Ovary (tissue), 7 donors: ENCODE measurements at regions not wholly inside any gene's neighbourhood (a gene's known extent, or its start where the extent isn't known, plus 50 kb on each side); places are given as distances from the start of the nearest gene placed in this dataset.

Experiments used
- DNase-seq, 5 donors: peaks; one replicate each; pipeline ENCODE4 v3.0.0-alpha.2; 2019 to 2020
- H3K27ac ChIP-seq, 2 donors: fragments of 200-600 bp; one replicate each; pipeline versions ENCODE4 v1.5.1 to v1.8.0; 2019 to 2022
- H3K27me3 ChIP-seq: fragments of 200-600 bp; one replicate; pipeline ENCODE4 v1.8.0; 2022
- H3K36me3 ChIP-seq: fragments of 200-600 bp; sonication (generic); one replicate; pipeline ENCODE4 v1.5.1; 2019
- H3K4me1 ChIP-seq: one replicate; pipeline ENCODE4 v1.8.1; 2013; ENCODE audit warnings: mild to moderate bottlenecking, moderate library complexity; ENCODE audit not compliant: insufficient read depth
- H3K4me3 ChIP-seq: fragments of 200-600 bp; sonication (generic); one replicate; pipeline ENCODE4 v1.5.1; 2017
- H3K9me3 ChIP-seq, 2 donors: fragments of 200-600 bp in 1 of 2; sonication (generic) in 1 of 2; one replicate each; pipeline versions ENCODE4 v1.5.1 to v1.8.1; 2013 to 2019; ENCODE audit warnings: mild to moderate bottlenecking in 1 of 2, moderate library complexity in 1 of 2
- CTCF ChIP-seq, 3 donors: fragments of 450-650 bp in 2 of 3; fragments of 200-600 bp in 1 of 3; IDR thresholded peaks; one replicate each; pipeline versions ENCODE4 v1.5.1 to v1.8.0; 2016 to 2022; ENCODE audit warnings: antibody characterized with exemption in 3 of 3, mild to moderate bottlenecking in 1 of 3
- EP300 ChIP-seq: sonication (generic); formaldehyde crosslinking; IDR thresholded peaks from one replicate; pipeline ENCODE4 v1.6.1; 2017; ENCODE audit warnings: antibody characterized with exemption
- POLR2A ChIP-seq: fragments of 450-650 bp; IDR thresholded peaks from one replicate; pipeline ENCODE4 v1.6.1; 2017; ENCODE audit warnings: antibody characterized with exemption, mild to moderate bottlenecking, moderate library complexity
- WGBS, 3 donors: extraction: QIAGEN DNeasy Blood & Tissue Kit in 1 of 3; methylation state at CpG; one replicate each; pipeline versions ENCODE4 v1.1.5 to v1.1.7; 2013 to 2017; 5-methylcytosine and 5-hydroxymethylcytosine counted together
- intact Hi-C, 4 donors: fragments of 100-400 bp; cut with DNase I; formaldehyde crosslinking; loops; one replicate each; pipeline versions ENCODE4 v1.11.0 to v1.15.1; 2022 to 2023
- donor health status: DM: no; HTN: no; CAD: no; lungs with moderate emphysema.
- donor health status: DM: no; HTN: no; CAD: no.
- donor health status: Bipolar disorder and iron deficiency.
- donor health status: DM: no; HTN: no; CAD: no.
- donor health status: DM: yes; HTN: yes; CAD: no.

GRCh38 chr4:123841447-123842121 is 445.0 kb downstream of the SPRY1 start:
- no peak overlapping the region for H3K27ac ChIP-seq
- H3K9me3 ChIP-seq, result no peaks in the 10 kb centered on the region
- peaks cover 2% of the 10 kb centered on the region for H3K4me1 ChIP-seq
- no peaks in the 10 kb centered on the region for H3K27me3 ChIP-seq
- TF ChIP-seq POLR2A (no peak), CTCF (IDR thresholded peaks at IDR 0.05) (no peak), EP300 (no peak)
- no peaks in the 10 kb centered on the region for H3K36me3 ChIP-seq
- 80 to 83% (median 81%) methylated on average over 6 of the region's 6 CpGs for WGBS, 3 donors
- intact Hi-C loops, result no loop called here
- H3K4me3 ChIP-seq, result no peak overlapping the region
- DNase-seq, result no peak

- DNase-seq, result no peak
- TF ChIP-seq CTCF (IDR thresholded peaks at IDR 0.05), result no peak
- WGBS, 3 donors, result 71 to 83% (median 82%) methylated on average over 1 of the region's 1 CpG
- Histone ChIP-seq H3K4me3 (no peak overlapping the region), H3K27me3 (no peaks in the 10 kb centered on the region), H3K9me3 (no peaks in the 10 kb centered on the region), H3K4me1 (no peaks in the 10 kb centered on the region), H3K36me3 (no peaks in the 10 kb centered on the region), H3K27ac (no peak overlapping the region)
- intact Hi-C loops, result no loop called here
These were observed 446.5 kb downstream of the SPRY1 start for GRCh38 chr4:123843137-123843536.

DNA sequence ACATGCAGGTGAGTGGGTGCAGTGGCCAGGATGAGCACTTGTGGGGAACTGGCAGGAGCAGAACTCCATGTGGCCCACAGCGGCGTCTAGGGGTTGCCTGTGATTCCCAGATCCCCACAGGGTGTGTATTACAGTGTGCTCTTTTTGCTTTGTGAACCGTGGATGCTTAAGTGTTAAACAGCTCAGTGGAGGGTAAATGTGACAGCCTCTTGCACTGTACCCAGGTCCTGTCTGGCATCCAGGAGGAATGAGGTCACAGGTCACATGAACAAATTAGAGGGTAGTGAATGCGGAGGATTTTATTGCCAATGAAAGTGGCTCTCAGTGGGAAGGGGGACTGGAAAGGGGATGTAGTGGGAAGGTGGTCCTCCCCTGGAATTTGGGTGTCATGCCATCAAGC is 447.8 kb downstream of the SPRY1 start:
- no peak overlapping the region for H3K27ac ChIP-seq
- H3K9me3 ChIP-seq, result no peaks in the 10 kb centered on the region
- H3K4me3 ChIP-seq, result no peak overlapping the region
- H3K36me3 ChIP-seq, result no peaks in the 10 kb centered on the region
- TF ChIP-seq CTCF (IDR thresholded peaks at IDR 0.05) (no peak), POLR2A (no peak), EP300 (no peak)
- DNase-seq, result no peak
- WGBS, 3 donors, result 84 to 98% (median 87%) methylated on average over 4 of the region's 4 CpGs
- intact Hi-C loops, result no loop called here
- H3K4me1 ChIP-seq, result no peaks in the 10 kb centered on the region
- no peaks in the 10 kb centered on the region for H3K27me3 ChIP-seq

GRCh38 chr4:123846092-123846491 is 449.5 kb downstream of the SPRY1 start:
- Histone ChIP-seq H3K27ac (no peak overlapping the region), H3K9me3 (no peaks in the 10 kb centered on the region), H3K36me3 (no peaks in the 10 kb centered on the region), H3K27me3 (no peaks in the 10 kb centered on the region), H3K4me1 (no peaks in the 10 kb centered on the region), H3K4me3 (no peak overlapping the region)
- TF ChIP-seq POLR2A, result no peak
- no peak for TF ChIP-seq EP300
- TF ChIP-seq CTCF (IDR thresholded peaks at IDR 0.05), result no peak
- no peak for DNase-seq
- intact Hi-C loops, result no loop called here

GRCh38 chr4:123846561-123846960 is 450.0 kb downstream of the SPRY1 start:
- Histone ChIP-seq H3K27ac (no peak overlapping the region), H3K27me3 (no peaks in the 10 kb centered on the region), H3K4me3 (no peak overlapping the region), H3K36me3 (no peaks in the 10 kb centered on the region), H3K4me1 (no peaks in the 10 kb centered on the region), H3K9me3 (no peaks in the 10 kb centered on the region)
- TF ChIP-seq CTCF (IDR thresholded peaks at IDR 0.05) (no peak), EP300 (no peak), POLR2A (no peak)
- intact Hi-C loops, result no loop called here
- no peak for DNase-seq
